Tibial nerve (tissue), 3 donors: ENCODE measurements at regions not wholly inside any gene's neighbourhood (a gene's known extent, or its start where the extent isn't known, plus 50 kb on each side); places are given as distances from the start of the nearest gene placed in this dataset.

ENCODE experiments used
- POLR2A ChIP-seq, 2 donors: fragments of 450-650 bp; IDR thresholded peaks; one replicate each; pipeline ENCODE4 v1.6.1; 2017; ENCODE audit warnings: antibody characterized with exemption in 2 of 2, mild to moderate bottlenecking in 2 of 2, moderate library complexity in 2 of 2
- TF ChIP-seq, protein P1 (sequence below), 5 experiments: fragments of 200-600 bp in 3 of 5; fragments of 450-650 bp in 2 of 5; sonication (generic) in 3 of 5; IDR thresholded peaks; one replicate each; pipeline ENCODE4 v1.5.1; 2016 to 2019; ENCODE audit warnings: antibody characterized with exemption in 5 of 5, mild to moderate bottlenecking in 3 of 5, moderate library complexity in 2 of 5

DNA sequence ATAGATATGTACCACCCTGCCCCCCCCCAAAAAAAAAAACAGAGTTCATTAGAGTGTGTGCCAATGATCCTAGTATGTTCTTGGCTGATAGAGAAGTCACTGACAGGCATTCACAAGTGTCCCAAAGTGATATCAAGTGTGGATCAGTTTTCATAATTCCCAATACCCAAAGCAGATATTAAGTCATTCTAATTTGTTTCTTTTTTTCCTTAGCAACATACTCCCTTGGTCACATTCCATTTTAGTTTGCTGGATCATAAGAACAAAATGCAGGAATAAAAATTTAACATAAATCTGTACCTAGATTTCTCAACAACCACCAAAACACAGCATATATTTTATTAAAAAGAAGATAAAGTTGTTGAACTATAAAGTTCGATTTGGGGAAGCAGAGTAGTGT is 129.8 kb upstream of the PALMD start:
- TF ChIP-seq POLR2A (IDR thresholded peaks at IDR 0.05), result no peak
- TF ChIP-seq, protein P1, sequence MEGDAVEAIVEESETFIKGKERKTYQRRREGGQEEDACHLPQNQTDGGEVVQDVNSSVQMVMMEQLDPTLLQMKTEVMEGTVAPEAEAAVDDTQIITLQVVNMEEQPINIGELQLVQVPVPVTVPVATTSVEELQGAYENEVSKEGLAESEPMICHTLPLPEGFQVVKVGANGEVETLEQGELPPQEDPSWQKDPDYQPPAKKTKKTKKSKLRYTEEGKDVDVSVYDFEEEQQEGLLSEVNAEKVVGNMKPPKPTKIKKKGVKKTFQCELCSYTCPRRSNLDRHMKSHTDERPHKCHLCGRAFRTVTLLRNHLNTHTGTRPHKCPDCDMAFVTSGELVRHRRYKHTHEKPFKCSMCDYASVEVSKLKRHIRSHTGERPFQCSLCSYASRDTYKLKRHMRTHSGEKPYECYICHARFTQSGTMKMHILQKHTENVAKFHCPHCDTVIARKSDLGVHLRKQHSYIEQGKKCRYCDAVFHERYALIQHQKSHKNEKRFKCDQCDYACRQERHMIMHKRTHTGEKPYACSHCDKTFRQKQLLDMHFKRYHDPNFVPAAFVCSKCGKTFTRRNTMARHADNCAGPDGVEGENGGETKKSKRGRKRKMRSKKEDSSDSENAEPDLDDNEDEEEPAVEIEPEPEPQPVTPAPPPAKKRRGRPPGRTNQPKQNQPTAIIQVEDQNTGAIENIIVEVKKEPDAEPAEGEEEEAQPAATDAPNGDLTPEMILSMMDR (IDR thresholded peaks at IDR 0.05), result no peak
